IPS DF 4.7 (cell line): ENCODE measurements at regions not wholly inside any gene's neighbourhood (a gene's known extent, or its start where the extent isn't known, plus 50 kb on each side); places are given as distances from the start of the nearest gene placed in this dataset.
"Not testable (repeated sequence)": the region's sequence is repeated elsewhere in the genome, so short reads cannot be mapped to it uniquely, and the experiment has no call there.

Experiments
- DNase-seq: peaks from one replicate; pipeline ENCODE4 v3.0.0-alpha.2; 2013; ENCODE audit warnings: low spot score; ENCODE audit errors: extremely low read depth

DNA sequence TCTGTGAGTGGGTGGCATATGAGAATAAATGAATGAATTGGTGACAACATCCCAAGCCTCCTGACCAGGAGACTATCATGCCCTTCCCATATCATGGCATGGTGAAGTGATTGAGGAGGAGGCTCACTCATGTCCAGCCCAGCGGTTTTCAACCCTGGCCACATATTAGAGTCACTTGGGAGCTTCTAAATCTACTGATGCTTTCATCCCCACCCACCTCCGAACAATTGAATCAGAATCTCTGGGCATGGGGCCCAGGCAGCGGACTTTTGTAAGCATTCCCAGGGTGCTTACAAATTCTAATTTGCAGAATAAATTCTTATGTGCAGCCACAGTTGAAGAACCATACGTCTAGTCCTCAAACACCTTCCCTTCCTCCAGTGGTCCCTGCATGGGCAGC lies 81.7 kb upstream of the SEC11C start:
- DNase-seq: no peak

DNA sequence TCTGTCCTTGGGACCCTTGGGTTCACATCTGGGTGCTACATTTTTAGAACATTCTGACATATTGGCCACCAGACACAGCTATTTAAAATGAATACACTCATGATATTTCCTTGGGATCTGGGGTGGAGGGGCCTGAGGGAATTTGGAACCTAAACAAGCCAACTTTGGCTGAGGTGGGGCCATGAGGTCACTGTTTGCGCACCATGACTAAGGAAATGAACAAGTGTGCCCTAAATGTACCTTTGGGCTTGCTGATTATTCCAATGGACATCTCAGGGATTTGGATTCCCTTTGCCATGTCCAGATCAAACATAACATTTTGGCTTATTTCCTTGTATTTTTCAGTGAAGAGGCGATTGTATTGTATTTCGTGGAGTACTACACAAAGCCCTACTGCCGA lies 80.5 kb upstream of the SEC11C start:
- DNase-seq: no peak

DNA sequence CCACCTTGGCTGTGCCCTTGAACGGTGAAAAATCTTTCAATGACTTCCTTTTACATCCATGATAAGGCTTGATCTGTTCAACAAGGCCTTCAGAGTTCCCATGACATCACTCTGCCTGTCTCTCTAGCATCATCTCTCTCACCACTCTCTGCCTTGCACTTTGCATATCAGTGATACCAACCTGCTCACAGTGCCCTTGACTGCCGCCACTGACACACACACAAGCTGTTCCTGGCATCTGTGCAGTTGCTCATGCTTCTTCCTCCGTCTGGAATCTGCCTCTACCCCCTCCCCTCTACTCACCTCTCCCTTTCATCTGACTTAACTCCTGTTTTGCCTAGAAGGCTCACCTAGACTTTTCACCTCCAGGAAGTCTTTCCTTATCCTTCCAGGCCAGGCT lies 79.1 kb upstream of the SEC11C start:
- DNase-seq: no peak

DNA sequence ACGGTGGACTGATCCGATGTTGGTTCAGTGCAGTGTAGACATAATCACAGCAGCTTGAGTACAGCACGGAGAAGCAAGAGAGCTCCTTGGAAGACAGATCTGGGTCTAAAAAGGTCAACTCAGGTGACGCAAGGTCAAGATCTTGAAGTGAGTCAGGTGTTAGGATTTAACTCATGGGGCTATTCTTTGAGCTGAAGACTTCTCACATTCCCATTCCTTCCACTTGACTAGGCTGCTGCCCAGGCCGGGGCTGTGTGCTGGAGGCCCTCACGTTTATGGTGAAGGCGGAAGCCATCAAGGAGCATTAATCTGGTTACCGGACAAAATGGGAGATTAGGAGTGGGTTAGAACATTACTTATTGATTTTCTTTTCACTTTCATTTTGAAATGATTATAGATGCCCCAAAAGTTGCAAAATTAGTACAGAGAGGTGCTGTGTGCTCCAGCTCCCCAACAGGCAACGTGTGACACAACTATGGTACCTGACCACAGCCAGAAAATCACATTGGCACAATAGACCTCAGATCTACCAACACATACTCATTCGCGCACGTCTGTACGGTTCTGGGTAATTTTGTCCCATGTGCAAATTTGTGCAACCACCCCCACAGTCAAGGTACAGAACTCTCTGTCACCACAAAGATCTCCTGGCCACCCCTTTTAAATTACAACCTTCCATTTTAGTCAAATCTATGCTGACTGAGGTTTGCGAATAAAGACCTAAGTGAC lies 77.6 kb upstream of the SEC11C start:
- no peak for DNase-seq

DNA sequence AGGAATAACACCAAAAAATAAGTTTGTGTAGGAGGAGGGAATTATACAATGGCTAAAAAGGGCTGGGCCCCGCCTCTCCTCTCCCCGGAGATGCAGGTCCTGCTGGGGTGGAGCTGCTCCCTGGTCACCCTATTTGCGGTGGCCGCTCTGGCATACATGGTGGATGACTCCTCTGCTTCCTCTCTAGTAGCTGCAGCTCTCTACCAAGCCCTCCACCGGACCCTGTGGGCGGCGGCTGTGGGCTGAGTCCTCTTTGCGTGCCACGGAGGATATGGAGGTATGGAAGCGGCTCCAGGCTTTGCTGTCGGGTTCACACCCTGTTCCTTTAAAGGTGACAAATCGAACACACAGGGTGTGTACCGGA lies 77.1 kb upstream of the SEC11C start:
- no peak for DNase-seq

DNA sequence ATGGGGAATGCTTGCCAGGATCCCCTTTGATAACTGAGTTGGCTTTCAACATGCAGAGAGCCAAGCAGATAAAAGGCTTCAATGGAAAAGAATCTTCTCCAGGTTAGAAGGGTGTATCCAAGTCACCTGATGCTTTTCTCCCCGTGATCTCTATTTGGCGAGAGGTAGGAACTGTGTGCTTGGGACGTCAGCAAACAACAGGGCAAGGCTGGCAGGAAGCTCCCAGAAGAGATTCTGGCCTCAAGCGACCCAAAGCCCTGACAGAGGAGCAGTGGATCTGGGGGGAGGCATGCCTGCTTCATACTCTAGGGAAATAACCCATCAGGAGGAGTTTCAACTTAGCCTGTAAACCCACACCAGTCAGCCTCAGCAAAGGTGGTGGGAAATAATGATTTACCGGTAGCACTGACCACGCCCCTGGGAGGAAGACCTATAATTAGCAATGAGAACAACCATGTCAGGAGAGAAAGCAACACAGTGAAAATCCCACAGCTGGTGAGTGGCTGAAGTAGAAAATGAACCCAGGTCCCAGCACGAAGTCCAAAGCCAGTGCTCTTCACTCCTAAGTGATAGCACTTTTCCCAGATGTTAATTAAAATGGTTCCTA lies 76.3 kb upstream of the SEC11C start:
- no peak for DNase-seq

DNA sequence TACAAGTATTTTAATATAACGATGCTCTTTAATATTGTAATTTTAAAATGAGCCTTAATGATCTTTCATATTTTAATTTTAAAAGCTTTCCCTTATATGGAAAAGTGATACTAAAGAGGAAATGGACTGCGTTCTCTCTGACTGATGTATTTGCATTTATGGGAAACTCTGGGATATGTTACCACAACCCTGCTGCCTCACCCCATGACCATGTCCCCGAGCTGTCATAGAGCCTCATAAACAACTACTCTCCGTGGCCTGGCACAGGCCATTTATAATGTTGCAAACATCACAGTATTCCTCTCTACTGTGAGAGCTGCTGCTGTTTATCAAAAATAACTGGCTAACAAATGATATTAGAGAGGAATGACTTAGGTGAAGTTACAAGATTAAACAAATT lies 75.8 kb upstream of the SEC11C start:
- DNase-seq: no peak

DNA sequence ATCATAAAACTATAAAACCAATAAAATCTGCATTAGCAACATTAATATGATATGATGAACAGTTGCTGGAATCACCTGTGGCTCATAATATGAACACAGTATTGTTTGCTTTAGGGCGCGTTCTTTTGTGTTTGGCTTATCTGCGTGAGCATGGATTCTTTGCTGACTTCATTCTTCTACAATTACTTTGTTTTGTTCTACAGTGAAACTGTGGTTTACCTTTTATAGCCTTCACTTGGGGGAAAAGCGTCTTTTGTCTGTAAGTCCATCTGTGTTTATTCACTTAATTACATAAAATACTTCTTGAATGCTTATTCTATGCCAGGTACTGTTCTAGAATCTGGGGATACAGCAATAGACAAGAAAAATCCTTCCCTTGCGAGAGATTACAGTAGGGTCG lies 74.0 kb upstream of the SEC11C start:
- no peak for DNase-seq

DNA sequence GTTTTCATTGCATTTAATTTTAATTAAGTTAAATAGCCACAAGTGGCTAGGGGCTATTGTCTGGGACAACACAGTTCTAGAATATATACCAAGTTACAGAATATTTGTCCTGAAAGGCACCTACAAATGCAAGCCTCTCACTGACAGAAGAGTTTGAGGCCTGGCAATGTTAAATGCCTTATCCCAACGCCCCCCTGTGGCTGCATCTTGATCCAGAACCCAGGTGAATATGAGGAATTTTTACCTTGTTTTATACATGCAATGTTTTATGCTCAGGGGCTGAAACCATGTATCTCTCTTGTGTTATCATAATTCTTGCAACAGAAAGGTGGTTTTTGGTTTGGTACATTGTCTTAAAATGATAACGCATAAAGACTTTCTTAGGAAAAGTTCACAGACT lies 71.8 kb upstream of the SEC11C start:
- DNase-seq: no peak

DNA sequence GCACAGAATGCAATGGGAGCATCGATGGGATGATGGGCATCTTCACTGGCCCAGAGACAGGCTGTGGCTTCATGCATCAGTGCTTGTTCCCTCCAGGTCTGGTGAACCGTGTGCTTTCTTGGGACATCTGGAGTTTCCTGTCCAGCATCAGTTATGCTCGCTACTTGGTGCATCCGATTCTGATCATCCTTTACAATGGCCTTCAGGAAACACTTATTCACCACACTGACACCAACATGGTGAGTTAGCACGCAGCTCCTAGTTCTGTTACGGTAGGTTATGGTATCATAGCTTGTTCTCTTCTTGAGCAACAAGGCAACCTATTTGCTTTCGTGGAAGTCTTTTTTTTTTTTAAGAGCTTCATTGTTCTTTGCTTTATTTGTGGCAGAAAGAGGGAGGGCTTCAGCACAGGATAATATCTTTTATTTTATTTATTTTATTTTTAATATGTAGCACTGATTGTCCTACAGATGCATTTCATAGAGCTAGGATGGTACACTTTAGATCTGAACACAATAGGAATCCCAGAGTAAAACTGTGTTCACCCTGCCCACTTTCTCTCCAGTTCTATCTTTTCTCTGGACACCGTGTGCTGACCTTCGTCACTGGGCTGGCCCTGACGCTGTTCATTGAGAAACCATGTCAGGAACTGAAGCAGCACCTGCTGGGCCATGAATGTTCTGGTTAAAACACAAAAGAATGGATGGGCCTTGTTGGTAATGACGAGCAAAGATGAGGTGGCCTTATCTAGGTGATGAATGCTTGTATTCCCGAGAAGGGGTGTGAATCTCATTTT lies 71.2 kb upstream of the SEC11C start:
- no peak for DNase-seq

DNA sequence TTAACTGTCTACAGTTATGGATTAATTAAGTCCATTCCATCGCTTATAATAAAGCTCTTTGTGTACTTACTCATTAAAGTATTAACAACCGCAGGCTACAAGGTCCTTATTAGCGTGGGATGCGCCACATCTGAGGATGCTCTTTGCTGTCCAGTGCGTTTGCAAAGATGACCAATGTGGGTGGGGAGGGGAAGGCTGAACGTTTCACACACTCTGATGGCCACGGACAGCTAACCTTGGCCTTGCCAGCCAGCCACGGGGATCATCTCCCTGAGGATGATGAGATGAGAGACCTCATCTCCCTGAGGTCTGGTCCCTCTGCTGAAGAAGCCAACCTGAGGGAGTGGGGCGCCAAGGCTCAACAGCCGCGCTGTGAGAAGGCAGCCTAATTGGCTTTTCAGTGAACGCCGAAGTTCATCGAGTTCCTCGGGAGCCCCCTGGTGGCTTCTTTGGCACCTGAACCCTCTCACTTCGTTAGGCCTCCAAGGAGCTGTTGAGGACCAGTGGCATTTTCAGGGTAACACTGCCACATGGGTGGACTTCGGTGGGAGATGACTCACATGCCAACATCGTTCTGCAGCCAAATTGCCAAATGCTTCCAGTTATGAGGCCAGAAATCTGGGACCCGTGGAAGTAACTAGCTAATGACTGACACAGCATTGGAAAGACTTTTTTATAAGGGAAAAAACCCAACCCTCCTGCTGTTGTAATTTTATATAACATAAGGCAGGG lies 69.3 kb upstream of the SEC11C start:
- DNase-seq: peak; percentile 75

DNA sequence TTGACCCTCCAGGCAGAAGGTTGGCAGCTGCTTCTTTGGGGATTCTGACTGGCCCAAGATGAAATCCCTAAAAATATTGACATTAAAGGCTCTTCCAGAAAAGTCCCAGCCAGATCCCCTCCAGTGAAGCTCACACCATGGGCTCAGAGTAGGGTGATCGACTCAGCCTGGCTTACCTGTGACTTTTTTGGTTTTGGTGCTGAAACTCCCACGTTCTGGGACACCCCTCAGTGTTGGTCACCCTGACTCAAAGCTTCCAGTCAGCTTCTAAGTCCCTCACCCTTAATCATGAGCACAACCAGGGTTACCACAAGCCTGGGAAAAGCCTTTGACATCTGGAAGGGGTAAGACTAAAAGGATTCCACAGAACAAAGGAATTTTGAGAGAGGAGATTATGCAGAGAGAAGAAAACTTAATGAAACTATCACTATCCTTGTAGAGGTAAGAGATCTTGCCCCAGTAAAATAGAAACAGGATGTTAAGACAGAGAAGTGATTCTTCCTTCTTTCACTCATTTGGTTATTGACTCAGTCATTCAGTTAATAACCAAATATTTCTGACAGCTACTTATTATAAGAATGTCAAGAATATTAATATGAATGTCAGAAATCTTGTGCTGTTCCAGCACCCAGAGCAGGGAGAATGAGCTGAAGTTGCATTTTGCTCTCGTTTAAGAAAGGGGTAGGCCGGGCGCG lies 66.8 kb upstream of the SEC11C start:
- DNase-seq: no peak

DNA sequence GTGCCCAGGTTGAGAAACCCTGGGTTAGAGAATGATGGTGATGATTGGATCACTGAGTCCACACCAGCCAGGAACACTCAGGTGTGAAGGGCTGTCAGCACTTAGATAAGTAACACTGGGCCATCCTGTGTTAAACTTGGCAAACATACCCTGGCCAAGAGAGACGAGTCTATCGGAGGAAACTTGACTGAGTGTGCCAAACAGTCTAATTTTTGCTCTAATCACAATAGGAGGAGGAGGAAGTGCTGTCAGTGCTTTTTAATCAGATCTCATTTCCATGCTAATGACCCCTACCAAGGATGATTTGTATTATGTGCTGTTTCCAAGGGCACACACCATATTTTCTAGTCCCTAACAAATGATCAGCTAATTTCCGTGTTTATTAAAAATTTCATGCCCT lies 63.8 kb upstream of the SEC11C start:
- no peak for DNase-seq

DNA sequence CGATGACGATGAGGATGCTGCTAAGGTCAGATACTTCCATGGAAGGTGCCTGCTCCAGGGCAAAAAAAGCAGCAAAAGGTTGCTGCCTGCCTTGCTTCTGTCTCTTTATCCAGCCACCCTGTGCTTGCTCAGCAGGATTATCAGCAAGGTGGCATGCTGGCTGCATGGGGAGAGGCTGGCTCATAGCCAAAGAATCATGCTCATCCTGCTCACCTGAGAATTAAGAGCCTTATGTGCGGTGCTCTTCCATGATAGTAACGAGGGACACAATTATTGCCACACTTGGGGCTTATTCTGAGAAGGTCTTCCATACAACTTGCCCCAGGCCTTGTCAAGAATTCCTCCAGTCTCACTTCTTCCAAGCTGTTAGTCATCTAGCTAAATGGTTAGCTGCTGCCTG lies 60.4 kb upstream of the SEC11C start:
- no peak for DNase-seq

DNA sequence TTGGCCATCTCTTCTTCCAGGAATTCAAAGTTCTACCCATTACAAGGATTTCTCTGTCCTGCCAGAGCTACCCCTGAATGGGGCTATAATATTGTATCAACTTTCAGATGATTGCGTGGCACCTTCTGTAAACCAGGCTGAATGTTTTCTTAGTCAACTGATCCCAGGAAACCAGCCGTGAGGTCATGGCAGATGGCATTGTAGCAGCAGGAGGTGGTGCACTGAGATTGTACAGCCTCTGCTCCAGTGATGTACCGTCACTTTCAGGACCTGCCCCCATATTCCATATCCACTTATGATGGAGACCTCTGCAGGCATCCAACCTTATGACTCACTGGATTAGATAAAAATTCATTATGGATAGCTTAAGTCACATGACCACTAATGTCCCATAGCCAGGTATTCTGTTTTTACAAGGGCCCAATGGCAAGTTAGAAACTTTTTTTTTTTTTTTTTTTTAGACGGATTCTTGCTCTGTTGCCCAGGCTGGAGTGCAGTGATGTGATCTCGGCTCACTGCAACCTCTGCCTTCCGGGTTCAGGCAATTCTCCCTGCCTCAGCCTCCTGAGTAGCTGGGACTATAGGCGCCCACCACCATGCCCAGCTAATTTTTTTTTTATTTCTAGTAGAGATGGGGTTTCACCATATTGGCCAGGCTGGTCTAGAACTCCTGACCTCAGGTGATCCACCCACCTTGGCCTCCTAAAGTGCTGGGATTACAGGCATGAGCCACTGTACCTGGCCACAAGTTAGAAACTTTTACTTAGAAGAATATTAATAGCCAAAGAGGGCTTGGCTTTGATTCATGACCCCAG lies 59.8 kb upstream of the SEC11C start:
- not testable (repeated sequence) for DNase-seq

DNA sequence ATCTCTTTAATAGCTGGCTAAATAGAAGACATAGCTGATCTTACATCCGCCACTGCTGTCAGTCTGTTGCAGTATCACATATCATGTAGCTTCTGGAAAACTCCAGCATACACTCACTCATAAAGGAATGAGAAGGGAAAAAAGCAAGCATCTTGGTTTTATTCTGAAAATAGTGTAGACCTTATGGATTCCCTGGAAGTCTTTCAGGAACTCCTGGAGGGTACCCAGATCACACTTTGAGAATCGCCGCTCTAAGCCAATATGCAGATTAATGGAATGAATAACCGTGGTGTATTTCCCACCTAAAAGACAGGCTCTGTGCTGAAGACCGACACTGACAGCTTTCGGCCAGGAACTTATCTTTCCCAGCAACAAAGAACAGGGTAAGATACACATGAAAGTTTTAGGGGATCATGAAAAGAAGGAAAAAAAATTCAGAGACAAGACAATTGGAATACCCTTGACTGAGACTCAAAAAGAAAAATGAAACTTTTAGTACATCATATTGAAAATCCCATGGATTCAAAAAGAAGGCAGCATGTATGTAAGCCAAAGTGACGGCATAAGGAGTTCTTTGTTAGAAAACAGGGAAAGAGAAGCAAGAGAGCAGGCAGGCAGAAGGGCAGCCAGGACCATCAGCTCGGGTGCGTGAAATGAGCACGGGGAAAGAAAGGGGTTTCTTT lies 56.4 kb upstream of the SEC11C start:
- DNase-seq: no peak

DNA sequence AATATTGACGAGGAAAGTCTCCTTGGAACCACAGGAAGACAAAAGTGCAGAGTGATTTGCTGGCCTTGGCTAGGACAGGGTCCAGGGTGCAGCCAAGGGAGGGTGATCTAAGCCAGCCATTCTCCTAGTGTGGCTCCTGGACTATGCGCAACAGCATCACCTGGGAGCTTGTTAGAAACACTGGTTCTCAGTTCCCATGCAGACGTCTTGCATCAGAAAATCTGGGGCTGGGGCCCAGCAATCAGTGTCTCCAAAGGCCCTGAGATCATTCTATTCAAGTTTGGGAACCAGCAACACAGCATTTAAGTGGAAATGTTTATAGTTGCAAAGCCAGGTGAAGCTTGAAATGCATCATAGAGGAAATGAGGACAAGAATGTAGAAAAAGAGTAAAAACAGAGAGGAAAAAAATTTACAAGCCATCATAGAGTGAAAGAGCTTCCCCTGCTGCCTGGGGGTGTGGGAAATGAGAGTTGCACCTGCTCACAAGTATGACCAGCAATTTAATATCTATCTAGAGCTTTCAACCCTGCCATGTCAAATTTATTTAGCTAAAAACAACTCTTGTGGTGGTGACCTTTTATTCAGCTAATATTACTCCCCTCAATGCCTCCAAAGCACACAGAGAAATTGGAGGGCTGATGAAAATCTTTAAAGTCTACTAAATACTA lies 54.4 kb upstream of the SEC11C start:
- no peak for DNase-seq

DNA sequence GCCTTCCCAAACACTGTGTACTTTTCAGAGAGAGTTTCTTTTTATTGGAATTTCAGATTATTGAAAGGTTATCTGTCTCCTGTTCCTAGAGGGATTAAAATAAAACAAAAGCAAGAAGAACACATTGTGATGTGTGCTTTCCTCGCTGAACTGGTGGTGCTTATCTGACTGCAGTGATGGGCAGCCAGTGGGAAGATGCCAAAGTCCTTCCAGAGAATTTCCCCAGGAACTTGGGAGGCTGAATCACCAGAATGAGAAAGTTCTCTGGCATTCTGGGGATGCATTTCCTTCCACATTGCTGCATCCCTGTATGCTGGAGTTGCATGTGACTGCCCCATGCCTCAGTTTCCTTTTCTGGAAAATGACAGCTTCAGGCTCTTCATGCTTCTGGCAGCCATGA lies 53.9 kb upstream of the SEC11C start:
- no peak for DNase-seq

DNA sequence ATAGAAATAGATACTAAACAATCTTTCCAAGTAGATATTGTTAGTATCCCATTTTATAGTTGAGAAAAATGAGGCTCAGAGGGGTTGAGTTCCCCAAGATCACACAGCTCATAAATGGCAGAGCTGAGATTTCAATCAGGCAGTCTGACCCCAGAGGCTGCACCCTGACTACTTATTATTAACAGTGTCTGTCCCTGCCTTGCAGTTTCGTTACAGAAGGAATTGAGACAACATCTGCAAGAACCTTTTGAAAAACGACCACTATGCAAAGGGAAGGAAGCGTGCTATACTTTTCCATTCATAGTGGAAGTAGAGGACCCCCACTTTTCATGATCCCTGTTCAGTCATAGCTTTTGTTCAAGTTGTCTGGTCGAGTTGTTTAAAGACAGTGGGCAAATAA lies 53.2 kb upstream of the SEC11C start:
- DNase-seq: no peak
